GM18909 (cell line): ENCODE measurements at regions not wholly inside any gene's neighbourhood (a gene's known extent, or its start where the extent isn't known, plus 50 kb on each side); places are given as distances from the start of the nearest gene placed in this dataset.

ENCODE experiments used
- ATAC-seq: cut with Tn5 transposase; IDR thresholded peaks from one replicate; pipeline ENCODE4 v1.9.1; 2021; ENCODE audit warnings: mild to moderate bottlenecking; ENCODE audit not compliant: unreplicated experiment, poor library complexity

DNA sequence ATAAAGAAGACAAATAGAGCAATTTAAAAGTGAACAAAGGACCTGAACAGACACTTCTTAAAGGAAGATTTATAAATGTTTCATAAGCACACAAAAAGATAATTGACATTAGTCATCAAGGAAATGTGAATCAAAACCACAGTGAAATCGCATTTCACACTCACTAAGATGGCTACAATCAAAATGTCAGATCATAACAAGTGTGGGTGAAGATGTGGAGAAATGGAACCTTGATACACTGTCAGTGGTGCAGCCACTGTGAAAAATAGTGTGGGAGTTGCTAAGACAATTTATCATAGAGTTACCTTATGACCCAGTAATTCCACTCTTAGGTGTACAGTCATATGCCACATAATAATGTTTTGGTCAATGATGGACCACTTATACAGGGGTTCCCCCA is 54.5 kb upstream of the HTR4 start:
- ATAC-seq, result no peak

DNA sequence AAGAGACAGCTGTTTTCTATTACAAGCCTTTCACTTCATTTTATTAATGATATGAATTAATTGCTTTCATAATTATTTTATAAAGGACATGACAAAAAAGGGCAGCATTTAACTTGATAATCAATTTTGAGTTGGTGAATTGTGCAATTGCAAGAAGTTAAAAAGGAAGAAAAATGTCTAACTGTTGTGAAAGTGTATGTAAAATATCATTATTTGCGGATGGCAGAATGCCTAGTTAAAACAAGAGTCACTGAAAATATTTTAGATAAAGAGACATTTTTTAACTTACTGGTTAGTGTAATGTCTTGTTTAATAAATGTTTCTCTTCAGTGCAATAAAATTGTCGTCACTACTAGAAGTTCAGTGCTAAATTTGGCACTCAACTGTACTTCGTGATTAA is 57.6 kb upstream of the HTR4 start:
- ATAC-seq, result no peak

DNA sequence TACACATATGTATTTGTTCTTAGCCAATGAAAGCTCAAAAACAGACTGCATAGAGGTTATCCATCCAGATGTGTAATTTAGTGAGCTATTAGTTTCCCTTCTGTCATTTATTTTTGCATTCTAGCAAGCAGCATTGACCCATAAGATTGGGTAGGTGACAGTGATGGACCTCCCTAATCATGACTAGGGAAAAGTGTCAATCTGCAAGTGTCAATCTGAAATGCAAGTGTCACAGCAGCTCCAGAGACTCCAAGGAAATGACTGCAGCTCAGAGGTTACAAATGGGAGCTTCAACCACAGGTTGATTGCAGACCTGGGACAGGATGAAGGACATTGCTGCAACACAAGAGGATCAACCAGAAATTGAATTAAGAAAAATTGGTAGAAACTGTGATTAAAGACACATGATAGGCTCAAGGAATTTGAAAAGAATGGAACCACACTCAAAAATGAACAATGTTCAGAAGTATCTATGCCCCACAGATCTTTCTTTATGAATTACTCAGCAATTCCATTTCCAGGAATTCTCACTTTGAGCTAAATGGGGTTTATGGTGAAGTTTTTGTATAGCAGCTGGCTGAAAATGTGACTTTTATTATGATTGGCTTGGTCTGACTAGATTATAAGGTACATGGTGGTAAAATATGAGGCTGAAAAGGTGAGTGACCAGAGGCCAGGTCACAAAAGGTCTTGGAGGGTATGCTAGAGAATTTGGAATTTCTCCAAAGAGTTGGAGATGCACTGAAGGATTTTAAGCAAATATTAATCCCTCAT is 59.6 kb upstream of the HTR4 start:
- no peak for ATAC-seq

DNA sequence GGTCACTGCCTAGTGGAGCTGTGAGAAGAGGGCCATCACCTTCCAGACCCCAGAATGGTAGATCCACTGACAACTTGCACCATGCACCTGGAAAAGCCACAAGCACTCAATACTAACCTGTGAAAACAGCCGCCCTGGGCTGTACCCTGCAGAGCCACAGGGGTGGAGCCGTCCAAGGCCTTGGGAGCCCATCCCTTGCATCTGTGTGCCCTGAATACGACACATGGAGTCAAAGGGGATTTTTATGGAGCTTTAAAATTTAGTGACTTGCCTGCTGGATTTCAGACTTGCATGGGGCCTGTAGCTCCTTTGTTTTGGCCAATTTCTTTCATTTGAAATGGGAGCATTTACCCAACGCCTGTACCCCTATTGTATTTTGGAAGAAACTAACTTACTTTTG is 62.4 kb upstream of the HTR4 start:
- ATAC-seq, result no peak

DNA sequence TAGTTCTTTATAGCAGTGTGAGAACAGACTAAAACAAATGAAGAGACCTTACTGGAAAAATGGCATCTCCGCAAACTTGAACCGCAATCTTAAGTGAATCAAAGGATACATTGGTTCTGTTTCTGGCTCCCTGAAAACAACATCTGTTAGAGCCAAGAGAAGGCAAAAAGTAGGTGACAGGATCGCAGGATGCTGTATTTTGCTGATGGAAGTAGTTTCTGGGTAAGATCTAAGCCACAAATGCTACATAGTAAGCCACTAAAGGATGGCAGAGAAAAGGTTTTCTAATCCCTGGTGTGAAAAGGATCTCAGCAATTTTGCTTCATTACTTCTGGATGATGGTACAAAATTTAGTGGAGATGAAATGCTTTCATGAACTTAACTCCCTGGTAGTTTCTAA is 63.3 kb upstream of the HTR4 start:
- no peak for ATAC-seq

DNA sequence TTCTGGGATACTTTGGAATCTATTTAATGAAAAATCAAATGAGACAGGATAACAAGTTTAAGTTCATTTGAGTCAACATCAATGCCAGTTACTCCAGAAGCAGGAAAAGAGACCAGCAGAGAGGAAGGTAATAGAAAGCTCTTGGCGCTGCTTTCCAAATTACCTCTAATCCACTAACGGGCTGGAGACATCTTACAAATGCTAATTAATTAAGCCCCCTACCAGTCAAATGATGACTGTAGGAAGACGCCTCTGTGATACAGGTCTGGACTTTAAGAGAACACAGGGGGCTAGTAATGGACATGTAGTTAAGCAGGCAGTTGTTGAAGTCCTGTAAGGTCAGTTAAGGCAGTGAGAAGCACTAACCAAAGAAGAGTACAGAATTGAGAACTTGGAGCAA is 65.3 kb upstream of the HTR4 start:
- no peak for ATAC-seq

DNA sequence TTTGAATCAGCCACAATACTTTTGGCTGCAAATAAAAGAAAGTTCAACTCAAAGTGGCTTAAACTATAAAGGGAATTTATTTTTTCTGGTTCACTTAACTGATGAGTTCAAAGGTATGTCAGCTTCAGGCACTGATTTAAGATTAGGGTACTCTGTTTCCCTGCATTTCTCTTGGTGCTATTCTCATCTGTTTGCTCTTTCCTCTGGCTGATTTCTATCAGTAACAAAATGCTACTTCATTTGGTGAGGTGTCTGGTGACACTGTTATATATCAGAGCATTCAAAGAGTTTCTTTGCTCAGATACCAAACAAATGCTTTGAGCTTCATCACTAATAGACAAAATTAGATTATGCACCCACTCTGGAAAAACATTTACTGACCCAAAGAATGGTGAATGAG is 65.9 kb upstream of the HTR4 start:
- no peak for ATAC-seq

DNA sequence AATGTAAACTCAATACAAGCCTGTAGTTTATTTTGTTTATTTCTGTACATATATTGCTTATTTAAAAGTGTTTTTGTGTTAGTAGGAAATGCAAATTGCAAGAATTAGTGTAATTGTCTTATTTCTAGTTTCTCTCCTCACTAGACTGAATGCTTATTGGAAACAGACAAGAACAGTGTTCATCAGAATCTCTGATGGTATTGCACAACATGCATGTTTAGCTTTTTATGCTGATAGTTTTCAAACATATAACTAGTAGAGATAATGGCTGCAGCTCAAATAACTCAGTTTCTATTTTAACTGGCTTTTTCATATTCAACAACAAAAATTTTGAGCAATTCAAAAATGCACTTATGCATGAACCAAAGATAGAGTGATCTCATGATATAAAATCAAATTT is 68.8 kb upstream of the HTR4 start:
- no peak for ATAC-seq

DNA sequence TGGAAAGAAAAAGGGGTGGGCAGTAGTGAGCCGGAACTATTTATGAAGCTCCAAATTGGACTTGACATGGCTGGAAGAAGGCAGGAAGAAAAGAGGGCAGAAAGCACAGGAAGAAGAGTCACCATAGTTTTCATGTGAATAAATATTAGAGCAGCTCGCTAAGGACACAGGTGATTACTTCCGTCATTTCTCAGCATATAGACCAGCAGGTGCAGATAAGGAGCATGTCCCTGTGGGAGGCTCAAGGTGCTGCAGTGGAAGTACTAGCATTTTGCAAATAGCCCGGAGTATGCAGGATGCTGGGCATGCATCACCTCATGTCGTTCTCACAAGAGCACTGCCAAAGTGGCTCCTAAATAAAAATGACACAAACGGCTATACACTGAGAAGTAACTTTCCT is 71.3 kb upstream of the HTR4 start:
- no peak for ATAC-seq

DNA sequence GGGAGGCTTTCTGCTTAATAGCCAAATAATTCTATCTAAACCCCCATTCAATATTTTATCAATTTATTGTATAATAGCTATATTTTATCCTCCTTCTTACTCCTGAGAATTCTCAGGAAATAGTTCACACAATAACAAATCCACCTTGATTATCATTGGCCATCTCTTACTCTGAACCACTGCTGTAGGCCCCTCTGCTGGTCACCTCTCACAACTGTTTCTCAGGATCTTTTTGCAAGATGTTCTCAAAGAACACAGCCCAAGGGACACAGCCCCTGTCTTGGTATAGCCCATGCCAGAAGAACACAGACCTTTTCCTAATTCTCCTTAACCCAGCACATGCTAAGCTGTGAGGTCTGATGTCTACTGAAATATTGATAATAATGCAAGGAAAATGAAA is 74.9 kb upstream of the HTR4 start:
- ATAC-seq, result no peak

DNA sequence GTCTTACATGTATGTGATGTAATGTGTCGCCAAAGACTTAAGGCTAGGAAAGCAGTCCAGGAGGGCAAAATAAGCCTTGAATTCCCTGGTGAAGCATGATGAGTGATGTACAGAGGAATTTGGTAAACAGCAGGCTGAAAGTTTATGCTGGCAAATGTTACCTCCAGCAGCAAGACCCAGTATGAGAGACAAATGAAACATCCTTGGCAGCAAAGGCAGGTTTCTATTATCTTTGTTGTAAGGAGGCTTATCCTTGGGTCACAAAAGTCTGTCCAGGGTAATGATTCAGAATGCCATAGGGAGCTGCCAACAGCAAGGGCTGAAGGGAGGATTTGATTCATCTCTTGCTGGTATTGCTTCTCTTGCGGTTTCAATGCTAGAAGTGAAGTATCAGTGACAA is 75.9 kb upstream of the HTR4 start:
- ATAC-seq, result no peak

DNA sequence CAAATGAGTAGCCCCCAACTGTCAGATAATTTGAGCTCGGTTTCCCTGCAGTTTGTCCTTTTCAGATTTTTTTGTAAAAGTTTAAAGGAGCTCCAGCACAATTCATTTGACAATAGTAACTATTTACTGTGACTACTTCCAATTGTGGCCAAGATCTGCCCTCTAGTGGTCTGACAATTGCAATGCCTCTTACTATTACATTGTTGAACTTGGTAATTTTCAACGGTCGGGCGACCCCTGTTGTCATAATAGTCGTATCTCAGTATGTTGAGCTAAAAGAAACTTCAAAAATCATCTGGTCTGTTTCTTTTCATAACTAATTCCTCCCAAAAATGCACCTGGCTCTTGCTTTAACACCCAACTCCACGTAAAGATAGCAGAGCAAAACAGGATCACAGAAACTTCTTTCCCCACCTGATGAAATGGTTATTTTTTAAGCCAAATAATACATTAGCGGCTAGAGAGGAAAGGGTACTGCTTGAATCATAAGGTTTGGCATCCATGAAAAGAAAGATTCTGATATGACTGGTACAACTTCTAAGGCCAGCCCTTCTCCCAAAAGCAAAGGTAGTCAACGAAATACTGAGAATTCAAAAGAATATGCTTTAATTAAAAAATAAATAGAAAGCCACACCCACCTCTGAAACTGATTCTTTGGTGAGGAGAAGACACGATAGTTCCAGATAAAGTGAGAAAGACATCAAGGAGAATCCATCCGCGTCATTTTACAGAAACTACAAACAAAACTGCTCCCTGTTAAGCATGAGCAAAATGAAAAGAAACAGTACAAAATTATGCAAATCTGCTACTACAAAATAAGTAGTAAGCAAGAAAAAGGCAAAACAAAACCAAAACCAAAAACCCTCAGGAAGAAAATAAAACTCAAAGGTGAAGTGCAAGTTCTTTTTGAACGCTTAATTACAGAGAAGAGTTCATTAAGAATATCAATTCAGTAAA is 76.9 kb upstream of the HTR4 start:
- peak; percentile 95 for ATAC-seq

DNA sequence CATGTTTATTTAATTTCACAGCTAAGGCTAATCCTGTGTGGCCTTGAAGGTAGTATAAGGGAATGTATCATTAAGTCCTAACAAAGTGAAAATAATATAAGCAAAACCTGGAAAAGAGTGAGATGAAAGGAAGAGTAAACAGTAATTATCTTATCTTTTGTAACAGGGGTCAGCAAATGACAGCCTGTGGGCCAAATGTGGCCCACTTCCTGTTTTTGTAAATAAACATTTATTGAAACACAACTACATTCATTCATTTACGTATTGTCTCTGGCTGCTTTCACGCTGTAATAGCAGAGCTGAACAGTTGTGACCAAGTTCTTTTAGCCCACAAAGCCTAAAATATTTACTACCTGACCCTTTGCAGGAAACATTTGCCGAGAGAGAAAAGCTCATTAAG is 78.4 kb upstream of the HTR4 start:
- no peak for ATAC-seq

DNA sequence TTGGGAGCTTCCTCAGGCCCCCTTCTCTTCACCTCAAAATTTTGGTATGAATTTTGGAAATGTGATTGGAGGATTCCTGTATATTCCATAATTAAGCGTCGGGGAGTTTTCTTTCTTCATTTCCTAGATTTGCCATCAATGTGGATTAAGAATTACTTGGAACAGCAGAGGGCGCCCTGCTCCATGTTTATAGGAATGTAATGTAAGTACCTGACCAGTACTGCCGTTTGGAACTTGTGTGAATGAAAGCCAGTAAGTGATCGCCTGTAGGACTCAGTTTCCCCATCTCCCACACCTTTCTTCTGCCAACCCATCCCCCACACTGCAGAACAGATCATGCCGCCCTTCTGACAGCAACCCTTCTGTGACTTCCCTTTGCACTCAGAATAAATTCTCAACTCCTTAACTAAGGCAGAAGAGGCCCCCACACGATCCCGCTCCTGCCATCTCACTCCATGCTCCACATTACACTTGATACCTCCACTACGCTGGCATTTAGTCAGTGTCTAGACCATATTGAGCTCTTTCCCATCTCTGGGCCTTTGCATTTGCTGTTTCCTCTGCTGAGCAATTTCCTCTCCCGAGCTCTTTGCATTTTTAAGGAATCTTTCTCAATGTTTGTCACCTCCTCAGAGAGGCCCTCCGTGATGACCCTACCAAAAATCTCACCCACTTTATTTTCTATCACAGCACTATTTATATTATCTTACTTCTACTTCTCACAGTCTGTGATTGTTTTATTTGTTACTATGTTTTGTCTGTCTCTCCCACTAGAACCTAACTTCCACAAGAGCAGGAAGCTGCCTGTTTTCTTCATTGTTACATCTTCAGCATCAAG is 79.5 kb upstream of the HTR4 start:
- ATAC-seq, result no peak

DNA sequence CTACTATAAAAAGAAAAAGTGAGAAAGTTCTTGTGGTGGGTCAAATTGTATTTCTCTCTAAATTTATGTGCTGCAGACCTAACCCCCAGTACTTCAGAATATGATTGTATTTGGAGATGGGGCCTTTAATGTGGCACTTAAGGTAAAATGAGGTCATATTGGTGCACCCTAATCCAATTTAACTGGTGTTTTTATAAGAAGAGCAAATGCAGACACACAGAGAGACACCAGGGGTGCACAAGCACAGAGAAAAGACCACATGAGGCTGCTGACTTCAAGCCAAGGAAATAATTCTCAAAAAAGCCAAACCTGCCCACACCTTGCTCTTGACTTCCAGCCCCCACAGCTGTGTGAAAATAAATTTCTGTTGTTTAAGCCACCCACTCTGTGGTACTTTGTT is 80.2 kb upstream of the HTR4 start:
- ATAC-seq, result no peak

DNA sequence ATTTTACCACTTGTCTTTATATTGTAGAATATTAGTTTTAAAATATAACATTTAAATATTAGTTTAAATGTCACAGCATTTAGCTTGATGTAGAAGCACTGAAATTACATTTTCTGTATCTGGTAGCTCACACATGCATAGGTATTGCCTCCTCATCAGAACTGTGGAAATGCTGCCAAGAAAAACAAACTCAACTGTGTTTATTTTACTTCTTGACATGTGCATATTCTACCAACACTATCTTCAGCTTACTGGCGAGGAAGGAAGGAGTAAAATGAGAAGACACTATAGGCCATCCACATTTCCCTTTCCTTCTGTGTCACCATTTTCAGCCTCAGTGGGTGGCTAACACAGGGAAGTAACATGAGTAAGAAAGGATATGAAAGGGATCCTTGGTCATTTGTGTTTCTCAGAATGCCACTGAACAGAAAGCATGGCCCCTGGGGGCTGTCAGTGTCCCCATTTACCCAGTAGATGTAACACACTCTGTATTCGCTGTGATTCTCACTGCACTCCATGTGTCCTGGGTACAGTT is 81.0 kb upstream of the HTR4 start:
- ATAC-seq, result no peak

DNA sequence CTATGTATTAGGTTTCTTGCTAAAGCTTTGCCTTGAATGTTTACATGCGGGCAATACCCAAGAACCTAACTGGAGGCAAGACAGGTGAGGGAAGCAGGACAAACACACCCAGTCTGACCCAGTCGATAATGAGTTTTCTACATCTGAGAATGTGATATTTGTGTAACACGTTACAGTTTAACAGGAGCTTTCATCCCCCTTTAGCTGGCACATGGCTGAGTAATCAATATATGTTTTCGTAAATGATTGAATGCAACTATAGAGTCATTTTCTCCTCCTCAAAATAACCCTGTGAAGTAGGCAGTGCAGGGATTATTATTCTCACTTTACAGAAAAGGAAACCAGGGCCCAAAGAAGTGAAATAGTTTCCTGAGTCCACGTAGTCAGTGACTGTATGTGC is 84.7 kb upstream of the HTR4 start:
- ATAC-seq, result no peak

DNA sequence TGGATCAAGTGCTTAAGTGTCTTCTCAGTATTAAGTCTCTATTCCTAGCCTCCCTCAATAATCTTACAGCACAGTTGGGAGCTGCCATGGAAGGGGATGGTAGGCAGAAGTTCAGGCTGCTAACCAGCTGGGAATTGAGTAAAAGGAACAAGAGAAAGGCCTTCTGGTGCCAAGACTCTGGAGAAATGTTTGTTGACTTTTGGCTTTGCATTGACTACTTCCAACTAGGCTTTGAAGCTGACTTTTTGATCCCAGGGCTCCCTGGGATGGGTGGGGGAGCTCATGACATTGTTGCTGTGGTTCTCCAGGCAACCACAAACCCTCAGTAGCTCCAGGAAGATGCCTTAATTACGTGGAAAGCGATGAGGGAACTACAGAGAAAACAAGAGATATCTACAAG is 85.2 kb upstream of the HTR4 start:
- no peak for ATAC-seq

DNA sequence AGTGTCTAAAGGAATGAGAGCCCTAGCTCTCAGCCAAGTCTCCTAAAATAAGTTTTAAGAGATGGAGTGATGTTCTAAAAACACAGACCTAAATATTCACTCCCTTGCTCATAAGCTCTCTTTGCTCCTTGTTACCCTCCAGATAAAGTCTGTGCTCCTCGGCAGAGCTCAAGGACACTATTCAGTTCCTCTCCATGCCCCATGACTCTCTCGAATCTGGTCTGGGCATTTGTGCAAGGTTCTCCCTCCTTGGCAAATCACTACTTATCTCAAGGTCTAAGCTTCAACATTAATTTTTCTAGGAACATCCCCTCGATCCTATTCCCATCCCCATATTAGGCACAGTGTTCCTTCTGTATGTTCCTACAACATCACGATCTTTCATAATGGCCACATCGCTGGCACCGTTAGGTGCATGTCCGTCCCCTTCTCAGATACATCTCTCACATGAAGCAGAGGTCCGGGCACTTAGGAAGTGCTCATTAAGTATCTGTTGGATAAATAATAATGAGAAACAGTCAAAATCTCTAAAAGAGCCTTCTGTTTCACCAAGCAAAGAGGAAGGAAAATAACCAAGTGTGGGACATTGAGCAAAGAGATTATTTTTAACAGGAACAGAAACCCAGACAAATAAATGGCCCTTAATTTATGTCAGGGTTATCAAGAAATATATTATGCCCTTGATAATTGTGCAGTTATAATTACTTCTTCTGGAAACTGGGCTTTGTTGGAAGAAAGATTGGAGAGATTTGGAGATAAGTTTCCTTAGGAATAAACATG is 85.9 kb upstream of the HTR4 start:
- no peak for ATAC-seq
